Ovary (tissue), 3 donors: ENCODE measurements at regions not wholly inside any gene's neighbourhood (a gene's known extent, or its start where the extent isn't known, plus 50 kb on each side); places are given as distances from the start of the nearest gene placed in this dataset.

Experiments
- POLR2A ChIP-seq: fragments of 450-650 bp; IDR thresholded peaks from one replicate; pipeline ENCODE4 v1.6.1; 2017; ENCODE audit warnings: antibody characterized with exemption, mild to moderate bottlenecking, moderate library complexity
- TF ChIP-seq, protein P1 (sequence below), 3 donors: fragments of 450-650 bp in 2 of 3; fragments of 200-600 bp in 1 of 3; IDR thresholded peaks; one replicate each; pipeline versions ENCODE4 v1.5.1 to v1.8.0; 2016 to 2022; ENCODE audit warnings: antibody characterized with exemption in 3 of 3, mild to moderate bottlenecking in 1 of 3
- donor health status: DM: no; HTN: no; CAD: no.

DNA sequence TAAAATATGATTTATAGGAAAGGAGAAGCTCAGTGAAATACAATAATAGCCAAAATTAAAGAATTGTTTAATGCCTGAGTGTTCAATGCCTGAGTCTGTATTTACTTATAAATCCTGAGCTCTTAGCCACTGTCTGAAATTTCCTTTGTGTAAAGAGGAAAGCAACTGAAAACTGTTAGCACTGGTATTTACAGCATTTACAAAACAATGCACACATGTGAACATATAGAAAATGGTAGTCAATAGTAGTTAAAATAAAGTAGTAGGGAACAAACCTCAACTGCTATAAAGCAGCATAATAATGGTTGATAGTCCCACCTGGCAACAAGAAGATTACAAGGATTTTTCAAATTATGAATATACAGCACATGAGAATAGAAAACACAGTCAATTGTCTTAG, 1137.1 kb upstream of the ATXN8OS start:
- no peak for TF ChIP-seq POLR2A
- TF ChIP-seq, protein P1, sequence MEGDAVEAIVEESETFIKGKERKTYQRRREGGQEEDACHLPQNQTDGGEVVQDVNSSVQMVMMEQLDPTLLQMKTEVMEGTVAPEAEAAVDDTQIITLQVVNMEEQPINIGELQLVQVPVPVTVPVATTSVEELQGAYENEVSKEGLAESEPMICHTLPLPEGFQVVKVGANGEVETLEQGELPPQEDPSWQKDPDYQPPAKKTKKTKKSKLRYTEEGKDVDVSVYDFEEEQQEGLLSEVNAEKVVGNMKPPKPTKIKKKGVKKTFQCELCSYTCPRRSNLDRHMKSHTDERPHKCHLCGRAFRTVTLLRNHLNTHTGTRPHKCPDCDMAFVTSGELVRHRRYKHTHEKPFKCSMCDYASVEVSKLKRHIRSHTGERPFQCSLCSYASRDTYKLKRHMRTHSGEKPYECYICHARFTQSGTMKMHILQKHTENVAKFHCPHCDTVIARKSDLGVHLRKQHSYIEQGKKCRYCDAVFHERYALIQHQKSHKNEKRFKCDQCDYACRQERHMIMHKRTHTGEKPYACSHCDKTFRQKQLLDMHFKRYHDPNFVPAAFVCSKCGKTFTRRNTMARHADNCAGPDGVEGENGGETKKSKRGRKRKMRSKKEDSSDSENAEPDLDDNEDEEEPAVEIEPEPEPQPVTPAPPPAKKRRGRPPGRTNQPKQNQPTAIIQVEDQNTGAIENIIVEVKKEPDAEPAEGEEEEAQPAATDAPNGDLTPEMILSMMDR (IDR thresholded peaks at IDR 0.05) = no peak
